ENCODE measurements at regions not wholly inside any gene's neighbourhood (a gene's known extent, or its start where the extent isn't known, plus 50 kb on each side); places are given as distances from the start of the nearest gene placed in this dataset.

- H3K4me3 ChIP-seq (ENCODE audit: low read depth, low read length): no peak overlapping the region
- H3K9me3 ChIP-seq (ENCODE audit: control insufficient read depth, insufficient read depth, low read length): no peaks in the 10 kb centered on the region
- no peaks in the 10 kb centered on the region for H3K27me3 ChIP-seq (ENCODE audit: control insufficient read depth, insufficient read depth, low read length)
- peaks cover 35% of the 10 kb centered on the region for H3K36me3 ChIP-seq (ENCODE audit: control insufficient read depth, insufficient read depth, low read length)
- WGBS (ENCODE audit: insufficient coverage): 70% methylated on average over 6 of the region's 10 CpGs
- no peak overlapping the region for H3K27ac ChIP-seq (ENCODE audit: low read depth, low read length)
- H3K4me1 ChIP-seq (ENCODE audit: control insufficient read depth, insufficient read depth, low read length): peaks cover 4% of the 10 kb centered on the region
- peak in 2 of 6 donors; percentile 23 to 50 for DNase-seq (ENCODE audit: low read depth in 4 of 6, low spot score in 6 of 6)
Measured at GRCh38 chr15:62841891-62842559, 200.5 kb upstream of the TPM1 start.

GRCh38 chr15:62843311-62843710, 199.2 kb upstream of the TPM1 start:
- WGBS (ENCODE audit: insufficient coverage): 79% methylated on average over 5 of the region's 5 CpGs
- peaks cover 4% of the 10 kb centered on the region for H3K4me1 ChIP-seq (ENCODE audit: control insufficient read depth, insufficient read depth, low read length)
- no peak overlapping the region for H3K27ac ChIP-seq (ENCODE audit: low read depth, low read length)
- DNase-seq (ENCODE audit: low read depth in 4 of 6, low spot score in 6 of 6): no peak
- no peaks in the 10 kb centered on the region for H3K27me3 ChIP-seq (ENCODE audit: control insufficient read depth, insufficient read depth, low read length)
- H3K36me3 ChIP-seq (ENCODE audit: control insufficient read depth, insufficient read depth, low read length): peaks cover 32% of the 10 kb centered on the region
- H3K4me3 ChIP-seq (ENCODE audit: low read depth, low read length): no peak overlapping the region
- no peaks in the 10 kb centered on the region for H3K9me3 ChIP-seq (ENCODE audit: control insufficient read depth, insufficient read depth, low read length)

GRCh38 chr15:62844564-62845240, 197.8 kb upstream of the TPM1 start:
- peaks cover 27% of the 10 kb centered on the region for H3K36me3 ChIP-seq (ENCODE audit: control insufficient read depth, insufficient read depth, low read length)
- no peaks in the 10 kb centered on the region for H3K27me3 ChIP-seq (ENCODE audit: control insufficient read depth, insufficient read depth, low read length)
- no peak for DNase-seq (ENCODE audit: low read depth in 4 of 6, low spot score in 6 of 6)
- H3K4me3 ChIP-seq (ENCODE audit: low read depth, low read length): no peak overlapping the region
- WGBS (ENCODE audit: insufficient coverage): 62% methylated on average over 5 of the region's 10 CpGs
- H3K4me1 ChIP-seq (ENCODE audit: control insufficient read depth, insufficient read depth, low read length): peaks cover 4% of the 10 kb centered on the region
- no peak overlapping the region for H3K27ac ChIP-seq (ENCODE audit: low read depth, low read length)
- H3K9me3 ChIP-seq (ENCODE audit: control insufficient read depth, insufficient read depth, low read length): no peaks in the 10 kb centered on the region

- 64% methylated on average over 11 of the region's 12 CpGs for WGBS (ENCODE audit: insufficient coverage)
- H3K4me1 ChIP-seq (ENCODE audit: control insufficient read depth, insufficient read depth, low read length): peaks cover 4% of the 10 kb centered on the region
Measured at GRCh38 chr15:62845241-62846126, 197.1 kb upstream of the TPM1 start.

GRCh38 chr15:62846131-62846804, 196.3 kb upstream of the TPM1 start:
- H3K27ac ChIP-seq (ENCODE audit: low read depth, low read length): no peak overlapping the region
- no peak overlapping the region for H3K4me3 ChIP-seq (ENCODE audit: low read depth, low read length)
- no peak for DNase-seq (ENCODE audit: low read depth in 4 of 6, low spot score in 6 of 6)
- WGBS (ENCODE audit: insufficient coverage): 89% methylated on average over 7 of the region's 10 CpGs
- peaks cover 4% of the 10 kb centered on the region for H3K4me1 ChIP-seq (ENCODE audit: control insufficient read depth, insufficient read depth, low read length)
- no peaks in the 10 kb centered on the region for H3K9me3 ChIP-seq (ENCODE audit: control insufficient read depth, insufficient read depth, low read length)
- H3K27me3 ChIP-seq (ENCODE audit: control insufficient read depth, insufficient read depth, low read length): no peaks in the 10 kb centered on the region
- H3K36me3 ChIP-seq (ENCODE audit: control insufficient read depth, insufficient read depth, low read length): peaks cover 14% of the 10 kb centered on the region

More at GRCh38 chr15:62845241-62846126, 197.1 kb upstream of the TPM1 start:
- no peak for DNase-seq (ENCODE audit: low read depth in 4 of 6, low spot score in 6 of 6)
- Histone ChIP-seq H3K27ac (ENCODE audit: low read depth, low read length) (no peak overlapping the region), H3K36me3 (ENCODE audit: control insufficient read depth, insufficient read depth, low read length) (peaks cover 19% of the 10 kb centered on the region), H3K27me3 (ENCODE audit: control insufficient read depth, insufficient read depth, low read length) (no peaks in the 10 kb centered on the region), H3K4me3 (ENCODE audit: low read depth, low read length) (no peak overlapping the region), H3K9me3 (ENCODE audit: control insufficient read depth, insufficient read depth, low read length) (no peaks in the 10 kb centered on the region)

GRCh38 chr15:62846805-62847495, 195.6 kb upstream of the TPM1 start:
- Histone ChIP-seq H3K27me3 (ENCODE audit: control insufficient read depth, insufficient read depth, low read length) (no peaks in the 10 kb centered on the region), H3K4me1 (ENCODE audit: control insufficient read depth, insufficient read depth, low read length) (peaks cover 4% of the 10 kb centered on the region), H3K36me3 (ENCODE audit: control insufficient read depth, insufficient read depth, low read length) (peaks cover 10% of the 10 kb centered on the region), H3K27ac (ENCODE audit: low read depth, low read length) (no peak overlapping the region), H3K9me3 (ENCODE audit: control insufficient read depth, insufficient read depth, low read length) (no peaks in the 10 kb centered on the region), H3K4me3 (ENCODE audit: low read depth, low read length) (no peak overlapping the region)
- 95% methylated on average over 7 of the region's 8 CpGs for WGBS (ENCODE audit: insufficient coverage)
- DNase-seq (ENCODE audit: low read depth in 4 of 6, low spot score in 6 of 6): no peak

- Histone ChIP-seq H3K27ac (ENCODE audit: low read depth, low read length) (no peak overlapping the region), H3K9me3 (ENCODE audit: control insufficient read depth, insufficient read depth, low read length) (no peaks in the 10 kb centered on the region), H3K36me3 (ENCODE audit: control insufficient read depth, insufficient read depth, low read length) (peaks cover 10% of the 10 kb centered on the region), H3K4me1 (ENCODE audit: control insufficient read depth, insufficient read depth, low read length) (peaks cover 1% of the 10 kb centered on the region), H3K27me3 (ENCODE audit: control insufficient read depth, insufficient read depth, low read length) (no peaks in the 10 kb centered on the region), H3K4me3 (ENCODE audit: low read depth, low read length) (no peak overlapping the region)
- 82% methylated on average over 4 of the region's 7 CpGs for WGBS (ENCODE audit: insufficient coverage)
- peak in 2 of 6 donors; percentile 69 to 78 for DNase-seq (ENCODE audit: low read depth in 4 of 6, low spot score in 6 of 6)
Measured at GRCh38 chr15:62847900-62848489, 194.6 kb upstream of the TPM1 start.

GRCh38 chr15:62848632-62849050, 193.9 kb upstream of the TPM1 start:
- H3K27me3 ChIP-seq (ENCODE audit: control insufficient read depth, insufficient read depth, low read length): no peaks in the 10 kb centered on the region
- no peak overlapping the region for H3K4me3 ChIP-seq (ENCODE audit: low read depth, low read length)
- peaks cover 6% of the 10 kb centered on the region for H3K36me3 ChIP-seq (ENCODE audit: control insufficient read depth, insufficient read depth, low read length)
- DNase-seq (ENCODE audit: low read depth in 4 of 6, low spot score in 6 of 6): no peak
- H3K4me1 ChIP-seq (ENCODE audit: control insufficient read depth, insufficient read depth, low read length): peaks cover 4% of the 10 kb centered on the region
- no peaks in the 10 kb centered on the region for H3K9me3 ChIP-seq (ENCODE audit: control insufficient read depth, insufficient read depth, low read length)
- H3K27ac ChIP-seq (ENCODE audit: low read depth, low read length): no peak overlapping the region
- WGBS (ENCODE audit: insufficient coverage): 61% methylated on average over 2 of the region's 5 CpGs
